Activated naive CD4-positive, alpha-beta T cell treated with anti-CD3 and anti-CD28 coated beads, Interleukin-2, amount 50 U/mL, for 16 hours (primary cell): ENCODE measurements at regions not wholly inside any gene's neighbourhood (a gene's known extent, or its start where the extent isn't known, plus 50 kb on each side); places are given as distances from the start of the nearest gene placed in this dataset.
A peak's percentile ranks its signal among the peaks of the same experiment; 100 is the strongest.

Experiments
- DNase-seq: peaks from one replicate; pipeline ENCODE4 v3.0.0-alpha.2; 2020

- no peak for DNase-seq
Measured at GRCh38 chr2:240227538-240228428, 87.3 kb upstream of the OTOS start.

- DNase-seq, result no peak
Measured at GRCh38 chr2:240229005-240229404, 88.5 kb upstream of the OTOS start.

DNA sequence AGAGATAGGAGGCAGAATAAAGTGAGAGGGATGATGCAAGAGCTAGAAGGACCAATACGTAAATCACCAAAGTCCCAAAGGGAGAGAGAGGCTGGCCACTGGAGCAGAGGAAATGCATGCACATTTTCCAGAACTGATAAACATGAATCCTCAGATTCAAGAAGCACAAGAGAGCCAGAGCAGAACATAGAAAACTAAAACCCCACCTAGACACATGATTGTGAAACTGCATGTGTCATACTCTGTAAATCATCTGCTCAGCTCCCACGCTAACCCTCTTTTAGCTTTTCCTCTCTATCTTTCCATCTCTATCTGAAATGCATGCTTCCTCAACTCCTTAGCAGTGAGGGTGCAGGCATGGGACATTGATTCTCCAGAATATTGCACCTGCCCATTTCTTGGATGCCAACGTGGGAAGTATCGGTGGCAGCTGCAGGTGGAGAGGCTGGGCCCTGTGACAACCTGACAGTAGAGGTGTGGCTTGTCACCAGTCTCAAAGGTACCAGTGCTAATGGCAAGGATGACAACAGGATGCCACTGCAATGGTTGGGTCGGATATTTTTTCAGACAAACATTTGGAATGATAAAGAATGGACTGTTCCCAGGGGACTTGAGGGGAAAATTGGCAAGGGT is 89.3 kb upstream of the OTOS start:
- no peak for DNase-seq

GRCh38 chr2:240230291-240230931 is 90.0 kb upstream of the OTOS start:
- DNase-seq, result no peak

GRCh38 chr2:240231838-240232244 is 91.4 kb upstream of the OTOS start:
- no peak for DNase-seq

DNA sequence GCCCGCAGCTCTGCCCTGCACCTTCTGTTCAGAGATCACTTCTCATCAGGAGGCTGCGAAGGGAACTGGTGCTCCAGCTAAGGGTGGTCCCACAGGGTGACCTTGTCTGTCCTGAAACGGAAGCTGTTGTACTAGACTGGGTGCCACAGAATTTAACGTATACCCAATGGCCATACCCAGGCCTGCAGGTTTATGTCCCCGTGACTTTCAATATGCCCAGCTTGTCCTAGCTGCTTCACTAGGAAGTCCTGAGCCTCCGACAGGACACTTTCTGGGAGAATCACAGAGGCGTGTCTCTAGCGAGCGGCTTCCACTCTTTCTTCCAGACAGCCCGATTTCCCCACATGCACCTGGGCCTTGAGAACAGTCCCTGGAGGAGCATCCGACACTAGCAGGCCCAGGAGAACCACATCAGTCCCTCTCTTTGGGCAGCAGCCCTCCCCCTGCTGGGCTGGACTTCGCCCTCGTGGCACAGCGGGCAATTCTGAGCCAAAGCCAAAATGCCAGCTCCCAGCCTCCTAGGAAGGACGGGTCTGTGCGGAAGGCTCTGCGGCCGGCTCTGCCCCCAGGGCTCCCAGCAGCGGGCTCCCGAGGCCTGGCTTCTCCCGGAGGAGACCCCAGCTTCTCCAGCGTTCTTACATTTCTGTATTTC is 91.9 kb upstream of the OTOS start:
- no peak for DNase-seq

GRCh38 chr2:240232961-240233884 is 92.8 kb upstream of the OTOS start:
- DNase-seq, result peak; percentile 69

GRCh38 chr2:240233885-240234502 is 93.5 kb upstream of the OTOS start:
- DNase-seq, result peak; percentile 7

DNA sequence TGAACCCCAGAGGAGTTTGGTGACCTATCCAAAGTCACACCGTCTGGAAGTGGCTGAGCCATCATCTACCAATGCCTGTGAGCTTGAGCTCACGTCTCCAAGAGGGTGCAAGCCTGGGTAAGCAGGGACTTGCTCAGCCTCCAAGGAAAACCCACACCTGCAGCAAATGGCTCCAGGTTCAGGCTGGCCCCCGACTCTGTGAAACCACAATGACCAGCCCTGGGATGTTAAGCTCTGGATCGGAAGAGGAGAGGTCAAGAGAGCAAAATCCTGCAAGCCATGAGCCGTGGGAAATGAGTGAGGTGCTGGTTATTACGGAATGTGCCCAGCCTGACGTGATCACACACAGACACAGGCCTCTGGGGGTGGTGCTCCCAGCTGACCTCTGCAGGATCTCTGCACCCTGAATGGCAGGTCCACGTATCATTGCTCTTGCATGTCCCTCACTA is 94.1 kb upstream of the OTOS start:
- DNase-seq, result no peak

- no peak for DNase-seq
Measured at GRCh38 chr2:240235149-240235803, 94.8 kb upstream of the OTOS start.

DNA sequence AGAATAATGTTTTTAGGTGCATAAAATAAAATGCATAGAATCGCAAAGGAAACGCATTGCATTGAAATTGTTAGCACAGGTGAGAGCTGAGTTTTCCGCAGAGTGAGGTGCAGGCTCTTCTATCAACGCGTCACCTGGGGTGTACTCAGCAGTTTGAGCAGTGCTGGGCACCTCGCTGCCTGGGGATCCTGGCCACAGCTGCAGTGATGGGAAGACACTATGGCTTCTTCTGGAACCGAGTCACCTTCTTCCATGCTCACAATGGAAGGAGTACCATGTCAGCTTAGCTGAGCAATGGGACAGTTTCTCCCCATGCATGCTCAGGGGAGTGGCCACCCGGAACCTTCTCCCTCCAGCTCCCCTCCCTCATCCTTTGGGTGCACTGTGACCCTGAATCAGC is 95.4 kb upstream of the OTOS start:
- no peak for DNase-seq

GRCh38 chr2:240236217-240237111 is 96.0 kb upstream of the OTOS start:
- no peak for DNase-seq

- DNase-seq, result no peak
Measured at GRCh38 chr2:240237609-240238174, 97.2 kb upstream of the OTOS start.

- DNase-seq, result no peak
Measured at GRCh38 chr2:240238201-240238600, 97.7 kb upstream of the OTOS start.

GRCh38 chr2:240238786-240239185 is 98.3 kb upstream of the OTOS start:
- DNase-seq, result no peak

DNA sequence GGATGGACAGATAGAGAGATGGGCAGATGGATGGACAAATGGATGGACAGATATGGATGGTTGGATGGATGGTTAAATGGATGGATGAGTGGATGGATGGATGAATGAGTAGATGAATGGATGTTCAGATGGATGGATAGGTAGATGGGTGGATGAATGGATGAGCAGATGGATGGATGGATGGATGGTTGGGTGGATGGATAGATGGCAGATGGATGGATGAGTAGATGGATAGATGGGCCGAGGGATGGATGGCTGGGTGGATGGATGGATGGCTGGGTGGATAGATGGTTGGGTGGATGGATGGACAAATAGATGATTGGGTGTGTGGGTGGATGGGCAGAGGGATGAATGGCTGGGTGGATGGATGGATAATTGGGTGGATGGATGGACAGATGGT is 98.9 kb upstream of the OTOS start:
- no peak for DNase-seq

DNA sequence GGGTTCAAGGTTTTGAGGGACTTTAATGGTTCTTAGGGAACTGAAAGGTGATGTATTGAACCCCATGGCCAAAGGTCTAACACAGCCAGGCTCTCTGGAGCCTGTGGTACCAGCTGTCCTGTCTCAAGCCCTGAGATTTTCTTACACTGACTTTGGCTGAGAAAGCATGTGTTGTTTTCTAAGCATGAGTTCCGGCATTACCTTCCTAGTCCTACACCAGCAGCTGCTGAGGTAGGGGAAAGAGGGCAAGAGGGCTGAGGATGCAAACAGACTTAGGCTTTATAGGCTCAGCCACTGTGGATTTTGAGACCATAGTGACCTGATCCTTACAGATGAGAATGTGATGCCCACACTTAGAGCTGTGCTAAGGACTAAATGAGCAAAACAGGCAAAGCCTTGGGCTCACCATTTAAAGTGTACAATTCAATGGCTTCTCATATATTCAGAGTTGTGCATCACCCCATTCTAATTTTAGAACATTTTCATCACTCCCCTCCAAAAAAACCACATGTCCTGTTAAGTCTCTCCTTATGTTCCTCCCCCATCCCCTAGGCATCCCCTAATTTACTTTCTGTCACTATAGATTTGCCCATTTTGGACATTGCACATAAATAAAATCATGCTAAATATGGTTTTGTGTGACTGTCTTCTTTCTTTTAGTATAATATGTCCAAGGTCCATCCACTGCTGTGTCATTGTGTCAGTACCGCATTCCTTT is 99.7 kb upstream of the OTOS start:
- DNase-seq, result no peak

DNA sequence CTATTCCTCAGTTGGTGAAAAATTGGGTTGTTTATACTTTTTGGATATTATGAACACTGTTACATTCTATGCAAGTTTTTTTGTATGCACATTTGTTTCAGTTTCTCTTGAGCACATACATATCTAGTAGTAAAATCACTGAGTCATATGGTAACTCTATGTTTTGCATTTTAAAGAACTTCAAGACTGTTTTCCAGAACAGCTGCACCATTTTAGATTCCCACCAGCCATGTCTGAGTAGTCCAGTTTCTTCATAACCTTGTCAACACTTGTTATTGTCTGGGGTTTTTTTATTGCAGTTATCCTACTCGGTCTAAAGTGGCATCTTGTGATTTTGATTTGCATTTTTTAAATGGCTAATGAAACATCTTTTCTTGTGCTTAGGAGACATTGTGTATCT is 100.3 kb upstream of the OTOS start:
- DNase-seq, result no peak

DNA sequence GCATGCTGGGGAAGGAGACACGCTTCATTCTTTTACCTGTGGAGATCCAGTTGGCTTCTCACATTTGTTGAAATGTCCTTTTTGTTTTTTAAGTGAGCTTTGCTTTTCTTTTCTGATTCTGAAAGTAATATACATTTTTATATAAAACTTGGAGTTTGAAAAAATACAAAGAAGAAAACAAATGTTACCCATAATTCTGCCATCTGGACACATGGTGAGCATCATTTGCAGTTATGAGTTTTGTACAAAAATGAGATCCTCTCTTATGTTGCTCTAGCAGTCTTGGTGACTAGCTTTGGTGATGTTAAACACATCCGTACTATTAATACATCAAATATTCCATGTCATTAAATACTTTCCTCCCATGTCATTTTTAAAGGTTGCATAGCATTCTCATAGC is 101.1 kb upstream of the OTOS start:
- no peak for DNase-seq
